Fibroblast of gingiva (primary cell): ENCODE measurements at regions not wholly inside any gene's neighbourhood (a gene's known extent, or its start where the extent isn't known, plus 50 kb on each side); places are given as distances from the start of the nearest gene placed in this dataset.
A peak's percentile ranks its signal among the peaks of the same experiment; 100 is the strongest.

Experiments
- DNase-seq: peaks from one replicate; pipeline ENCODE4 v3.0.0-alpha.2; 2011; ENCODE audit warnings: low read depth

DNA sequence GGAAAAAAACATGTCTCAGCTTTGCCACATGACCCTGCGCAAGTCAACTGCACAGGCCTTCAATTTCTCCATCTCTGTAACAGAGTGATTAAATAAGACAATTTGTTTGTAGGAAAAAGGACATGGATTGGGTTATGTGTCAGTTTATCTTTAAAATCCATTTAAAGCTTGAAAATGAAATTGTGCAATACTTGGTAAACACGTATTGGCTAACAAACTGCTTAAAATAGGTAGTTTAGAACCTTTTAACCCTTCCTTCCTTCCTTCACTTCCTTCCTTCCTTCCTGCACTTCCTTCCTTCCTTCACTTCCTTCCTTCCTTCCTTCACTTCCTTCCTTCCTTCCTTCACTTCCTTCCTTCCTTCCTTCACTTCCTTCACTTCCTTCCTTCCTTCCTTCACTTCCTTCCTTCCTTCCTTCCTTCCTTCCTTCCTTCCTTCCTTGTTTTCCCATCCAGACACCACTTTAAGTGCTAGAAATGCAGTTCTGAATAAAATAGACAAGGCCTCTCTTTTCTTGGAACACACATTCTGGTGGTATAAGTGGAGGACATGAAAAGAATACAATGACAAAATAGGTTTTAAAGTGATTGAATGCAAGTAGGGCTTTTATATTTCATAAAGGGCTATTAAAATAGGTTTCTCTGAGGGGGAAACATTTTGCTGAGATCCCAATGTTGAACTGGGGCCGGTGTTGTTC lies 130.2 kb upstream of the TP63 start:
- no peak for DNase-seq

DNA sequence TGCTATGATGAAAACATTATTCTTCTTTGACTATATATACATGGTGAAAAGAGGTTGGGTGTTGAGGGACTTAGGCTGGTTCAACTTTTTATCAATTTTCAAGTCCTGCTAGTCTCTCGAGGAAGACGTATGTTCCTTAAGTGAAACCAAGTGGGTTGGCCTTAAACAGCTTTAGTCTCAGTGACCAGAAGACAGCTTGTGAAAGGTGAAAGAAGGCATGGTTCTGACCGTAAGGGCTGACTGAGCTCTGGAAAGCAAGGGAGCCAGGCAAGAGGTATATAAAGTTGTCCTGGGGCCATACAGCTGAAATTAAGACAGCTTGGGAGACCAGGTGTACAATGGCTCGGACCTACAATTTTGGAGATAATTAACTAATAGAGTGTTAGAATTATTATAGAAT lies 128.9 kb upstream of the TP63 start:
- no peak for DNase-seq

DNA sequence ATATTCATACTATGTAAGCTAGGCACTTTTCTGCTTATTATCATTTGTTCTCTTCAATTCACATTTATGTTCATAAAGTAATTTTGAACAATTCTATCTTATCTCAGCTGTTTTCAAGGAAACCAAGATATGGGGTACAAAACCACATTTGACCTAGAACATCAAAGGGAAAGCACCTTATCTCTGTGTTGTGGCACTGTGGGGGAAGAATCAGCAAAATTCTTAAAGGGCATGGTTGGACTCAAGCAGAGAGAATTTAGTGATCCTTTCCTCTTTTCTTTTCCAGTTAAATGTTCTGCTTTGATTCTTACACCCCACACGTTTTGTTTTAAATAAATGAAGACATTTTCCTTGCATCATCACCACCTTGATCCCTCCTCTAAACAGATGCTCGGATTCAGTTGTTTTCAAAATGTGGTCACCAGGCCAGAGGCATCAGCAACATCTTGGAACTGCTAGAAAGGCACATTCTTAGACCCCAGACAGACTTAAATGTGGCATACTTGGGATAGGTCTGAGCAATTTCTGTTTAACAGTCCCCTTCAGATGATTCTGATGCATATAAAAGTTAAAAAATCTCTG lies 128.4 kb upstream of the TP63 start:
- no peak for DNase-seq

DNA sequence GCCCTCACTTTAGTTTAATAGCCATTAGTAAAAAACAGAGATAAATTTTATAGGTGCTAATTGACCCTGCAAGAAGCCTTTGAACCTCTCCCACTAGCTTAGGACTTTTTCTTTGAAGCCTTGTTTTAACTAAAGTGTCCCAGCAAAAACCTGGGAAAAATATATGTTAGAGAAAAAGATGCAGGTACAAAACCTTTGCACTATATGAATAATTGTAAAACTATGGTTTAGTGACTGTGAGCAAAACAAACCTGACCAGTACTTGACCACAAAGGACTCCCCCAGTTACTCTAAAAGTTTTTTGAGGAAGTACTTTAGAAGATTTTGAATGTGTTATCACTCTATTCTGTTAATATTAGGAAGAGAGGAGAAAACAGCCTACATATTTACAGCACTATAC lies 123.3 kb upstream of the TP63 start:
- DNase-seq: no peak

DNA sequence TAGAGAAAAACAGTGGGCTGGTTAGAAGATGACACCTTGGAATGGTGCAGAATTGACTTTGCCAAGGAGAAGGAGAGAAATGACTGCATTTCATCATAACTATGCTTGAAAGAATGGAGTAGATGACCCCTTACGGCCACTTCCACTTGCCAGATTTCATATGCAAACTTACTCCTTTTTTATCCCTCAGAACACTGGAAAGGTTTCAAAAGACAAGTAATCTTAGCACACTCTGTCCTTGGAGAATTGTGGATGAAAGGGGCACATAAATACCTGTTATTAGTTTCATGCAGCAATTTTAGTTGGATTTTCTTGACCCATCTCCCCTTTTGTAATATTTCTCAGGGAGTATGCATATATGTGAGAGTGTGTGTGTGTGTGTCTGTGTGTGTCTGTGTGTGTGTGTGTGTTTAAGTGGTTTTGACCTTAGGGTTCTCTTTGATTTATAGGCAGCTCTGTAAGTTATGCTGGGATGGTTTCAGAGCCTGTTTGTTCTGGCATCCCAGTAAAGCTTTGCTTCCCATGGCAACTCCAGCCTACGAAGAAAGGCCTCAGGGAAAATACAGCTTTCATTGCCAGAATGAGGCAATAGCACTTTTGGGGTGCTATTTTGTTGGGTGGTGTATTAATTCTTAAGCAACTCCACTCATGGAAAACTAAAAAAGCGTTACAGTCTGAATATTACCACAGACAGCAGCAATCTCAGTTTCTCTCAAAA lies 122.2 kb upstream of the TP63 start:
- DNase-seq: peak; percentile 27

DNA sequence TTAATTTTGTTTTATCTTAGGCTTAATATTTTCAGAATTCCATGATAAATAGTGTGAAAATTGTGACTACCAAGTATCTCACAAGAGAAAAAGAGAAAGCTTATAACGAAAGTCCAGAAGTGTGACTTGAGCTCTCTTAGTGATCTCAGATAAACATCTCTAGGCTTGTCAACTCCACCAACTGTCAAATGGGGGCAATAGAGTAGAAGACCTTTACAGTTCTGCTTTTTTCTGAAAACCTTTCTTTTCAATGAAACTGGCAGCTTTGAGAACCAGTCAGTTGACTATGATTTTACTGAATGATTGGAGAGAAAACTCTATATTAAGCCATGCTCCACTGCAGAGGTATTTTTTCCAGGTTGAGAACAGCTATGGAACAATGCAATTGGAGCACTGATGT lies 119.2 kb upstream of the TP63 start:
- DNase-seq: no peak

DNA sequence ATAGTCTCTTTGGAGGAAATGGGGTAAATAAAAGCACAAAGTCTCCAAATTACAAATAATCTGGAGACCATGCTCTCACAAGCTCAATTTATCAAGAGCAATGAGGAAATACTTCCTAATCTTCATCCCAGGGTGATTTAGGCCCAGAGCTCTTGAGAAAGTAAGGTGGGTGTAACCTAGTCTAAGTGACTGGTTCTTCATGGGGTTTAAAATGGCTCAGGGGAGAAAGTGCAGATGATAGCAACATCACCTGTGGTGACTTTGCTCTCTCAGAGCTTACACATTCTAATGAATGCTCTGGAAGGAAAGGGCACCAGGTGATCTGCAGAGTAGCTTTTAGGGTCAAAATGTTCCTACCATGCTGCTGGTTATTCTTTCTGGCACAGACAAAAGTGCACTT lies 118.4 kb upstream of the TP63 start:
- DNase-seq: no peak

DNA sequence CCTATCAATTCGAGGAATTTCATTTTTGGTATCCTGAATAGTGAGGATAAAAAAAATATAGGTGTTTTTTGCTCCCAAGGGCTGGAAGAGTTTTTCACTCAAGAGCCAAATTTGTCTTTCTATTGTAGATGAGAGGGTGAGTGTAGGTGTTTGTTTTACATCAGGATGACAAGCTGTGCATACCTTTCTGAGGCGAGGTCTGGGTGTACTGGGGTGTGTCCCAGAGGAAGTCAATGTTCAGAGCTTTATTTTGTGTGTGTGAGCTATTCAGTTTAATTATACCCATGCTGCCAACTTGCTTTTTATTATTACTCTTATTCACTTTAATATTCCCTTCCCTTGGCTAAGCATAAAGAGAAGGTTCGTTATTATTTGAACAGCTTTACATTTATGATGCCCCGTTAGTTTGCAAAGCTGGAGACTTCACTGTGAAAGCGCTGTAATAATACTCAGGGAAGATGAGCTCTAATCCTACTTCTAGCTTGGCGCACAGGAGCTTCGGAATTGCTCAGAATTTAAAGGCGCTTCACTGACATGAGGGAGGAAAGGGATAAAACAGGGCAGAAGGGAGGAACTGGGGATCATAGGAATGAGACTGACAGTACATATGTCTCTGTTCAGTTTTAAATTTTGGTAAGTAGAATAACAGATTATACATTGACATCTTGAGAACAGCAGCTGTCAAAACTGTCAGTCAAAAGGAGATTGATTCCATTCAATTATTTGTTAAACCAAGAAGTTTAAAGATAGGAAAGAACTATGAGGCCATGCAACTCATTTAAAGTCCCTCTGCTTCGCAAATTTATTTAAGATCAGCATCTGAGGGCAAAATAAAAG lies 117.7 kb upstream of the TP63 start:
- DNase-seq: no peak

DNA sequence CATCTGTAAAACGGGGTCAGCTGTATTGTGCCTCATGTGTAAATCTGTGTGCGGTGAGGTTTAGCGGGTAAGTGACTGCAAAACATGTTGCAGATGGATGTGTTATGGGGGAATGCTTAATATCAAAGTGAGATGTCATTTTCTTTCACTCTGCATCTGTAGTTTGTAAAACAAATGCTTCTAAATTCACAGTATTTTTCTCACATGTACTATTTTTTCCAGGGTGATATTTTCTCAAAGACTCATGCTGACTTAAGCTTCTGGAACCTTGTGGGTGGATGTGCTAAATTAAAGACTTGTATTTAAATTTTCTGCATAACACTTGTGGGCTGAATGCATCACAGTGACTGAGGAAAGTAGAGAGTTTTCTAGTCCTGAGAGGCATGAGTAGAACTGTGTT lies 115.2 kb upstream of the TP63 start:
- no peak for DNase-seq

DNA sequence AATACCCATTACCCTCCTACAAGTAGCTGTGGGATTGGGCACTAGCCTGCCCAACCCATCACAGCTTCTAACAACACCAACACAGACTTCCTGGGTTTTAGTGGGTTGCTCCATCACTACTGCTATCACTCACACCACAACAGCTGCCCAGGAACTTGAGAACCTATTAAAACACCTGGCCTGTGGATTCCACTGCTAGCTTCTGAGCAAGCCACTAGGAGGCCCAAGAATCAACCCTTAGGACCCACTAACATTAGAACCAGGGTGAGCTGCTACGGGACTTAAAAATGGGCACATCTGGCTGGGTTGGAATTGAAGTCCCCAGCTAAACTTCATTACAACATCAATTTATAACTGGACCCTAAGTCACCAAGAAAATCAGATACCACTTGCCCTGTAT lies 113.2 kb upstream of the TP63 start:
- DNase-seq: no peak

DNA sequence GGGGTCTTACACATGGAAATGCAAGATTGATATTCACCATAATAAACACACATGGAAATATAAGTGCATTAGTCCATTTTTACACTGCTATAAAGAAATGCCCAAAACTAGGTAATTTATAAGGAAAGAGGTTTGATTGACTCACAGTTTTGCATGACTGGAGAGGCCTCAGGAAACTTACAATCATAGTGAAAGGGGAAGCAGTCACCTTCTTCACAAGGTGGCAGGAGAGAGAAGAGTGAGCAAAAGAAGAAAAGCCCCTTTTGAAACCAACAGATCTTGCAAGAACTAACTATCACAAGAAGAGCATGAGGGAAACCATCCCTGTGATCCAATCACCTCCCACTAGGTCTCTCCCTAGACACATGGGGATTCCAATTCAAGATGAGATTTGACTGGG lies 111.7 kb upstream of the TP63 start:
- DNase-seq: no peak

DNA sequence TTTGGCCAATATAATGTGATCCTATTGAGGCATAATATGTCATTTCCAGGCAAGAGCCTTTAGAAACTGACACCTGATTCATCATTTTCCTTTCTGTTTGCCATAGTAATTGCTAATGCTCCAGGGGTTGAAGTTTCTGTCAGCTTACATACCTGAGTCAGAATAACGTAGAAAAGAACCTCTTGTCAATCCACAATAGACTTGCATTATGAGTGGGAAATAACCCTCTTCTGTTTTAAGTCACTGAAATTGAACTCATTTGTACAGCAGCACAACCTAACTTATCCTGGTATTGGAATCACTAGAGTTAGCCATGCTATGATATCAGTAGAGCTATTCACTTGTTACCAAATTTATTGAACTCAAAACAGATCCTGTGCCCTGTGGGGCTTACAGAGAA lies 101.7 kb upstream of the TP63 start:
- no peak for DNase-seq

DNA sequence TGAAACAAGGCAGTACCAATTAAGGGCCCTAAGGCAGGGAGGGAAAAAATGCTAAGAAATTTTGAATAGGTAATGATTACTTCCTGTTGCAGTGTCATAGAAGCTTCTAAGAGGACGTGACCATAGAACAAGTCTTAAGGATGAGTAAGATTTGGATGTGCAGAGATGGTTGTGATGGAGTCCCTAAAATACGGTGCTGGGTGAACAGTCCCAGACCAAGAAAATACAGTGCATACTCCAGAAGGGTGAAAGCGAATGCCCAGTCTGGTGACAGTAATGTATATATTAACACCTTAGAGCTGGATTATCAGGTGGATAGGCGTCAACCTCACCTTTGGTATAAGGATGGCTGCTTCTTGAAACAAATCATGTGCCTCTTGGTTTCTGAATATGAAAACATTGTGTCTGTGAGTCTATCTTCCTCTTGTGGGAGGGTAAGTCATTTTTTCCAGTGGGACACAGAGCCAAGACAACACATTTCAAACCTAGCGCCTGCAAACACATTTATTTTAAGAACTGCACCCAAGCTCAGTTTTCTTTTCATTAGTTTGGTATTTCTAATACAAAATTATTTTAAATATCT lies 101.2 kb upstream of the TP63 start:
- DNase-seq: no peak

DNA sequence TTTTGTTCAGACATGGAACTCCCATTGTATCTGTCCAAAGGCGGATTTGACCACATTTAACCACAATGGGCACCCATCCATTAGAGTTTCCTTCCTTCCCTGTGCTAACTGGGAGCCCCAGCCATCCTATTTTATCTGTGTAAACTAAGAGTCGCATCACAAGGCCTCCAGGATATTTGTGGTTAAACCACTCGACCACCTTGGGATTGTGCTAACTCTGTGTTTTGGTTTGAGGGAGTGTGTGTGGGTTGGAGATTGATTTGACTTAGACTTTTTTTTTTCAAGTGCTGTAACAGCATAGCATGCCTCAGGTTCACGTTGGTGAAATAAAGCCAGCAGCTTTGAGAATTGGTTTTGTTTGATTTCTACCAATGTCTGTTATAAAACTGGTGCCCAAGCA lies 100.4 kb upstream of the TP63 start:
- no peak for DNase-seq

DNA sequence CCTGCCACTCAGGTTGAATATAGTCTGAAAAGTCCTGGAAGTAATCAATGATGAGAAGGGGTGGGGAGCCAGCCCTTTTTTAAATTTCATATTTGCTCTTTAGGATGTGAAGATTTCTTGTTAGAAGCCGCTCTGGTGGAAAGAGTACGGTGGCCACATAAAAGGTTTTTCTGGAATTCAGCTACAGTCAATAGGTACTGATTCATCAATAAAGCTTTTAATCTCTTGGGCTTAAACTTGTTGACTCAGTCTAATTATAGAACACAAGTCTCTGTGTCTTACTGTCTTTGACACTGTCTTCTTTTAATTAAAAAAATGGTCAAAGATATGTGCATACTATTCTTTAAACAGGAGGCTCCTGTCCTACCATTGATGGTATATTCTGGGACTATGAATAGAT lies 99.9 kb upstream of the TP63 start:
- DNase-seq: no peak

DNA sequence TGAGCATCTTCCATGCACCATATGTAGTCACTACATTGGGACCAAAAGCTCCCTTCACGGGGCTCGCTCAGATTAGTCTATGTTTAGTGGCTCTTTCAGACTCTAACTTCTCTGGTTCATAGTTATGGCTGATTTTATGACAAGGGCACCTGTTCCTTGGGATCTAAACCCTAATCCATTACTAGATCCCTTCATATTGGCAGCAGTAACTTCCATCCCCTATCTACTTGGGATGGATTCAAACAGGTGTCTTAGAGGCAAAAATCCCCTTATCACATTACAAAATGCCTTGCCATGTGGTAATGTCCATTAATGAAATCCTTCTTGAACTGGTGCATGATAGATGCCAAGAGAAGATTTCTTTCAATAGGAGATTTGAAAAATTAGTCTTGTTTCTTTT lies 96.7 kb upstream of the TP63 start:
- DNase-seq: no peak

DNA sequence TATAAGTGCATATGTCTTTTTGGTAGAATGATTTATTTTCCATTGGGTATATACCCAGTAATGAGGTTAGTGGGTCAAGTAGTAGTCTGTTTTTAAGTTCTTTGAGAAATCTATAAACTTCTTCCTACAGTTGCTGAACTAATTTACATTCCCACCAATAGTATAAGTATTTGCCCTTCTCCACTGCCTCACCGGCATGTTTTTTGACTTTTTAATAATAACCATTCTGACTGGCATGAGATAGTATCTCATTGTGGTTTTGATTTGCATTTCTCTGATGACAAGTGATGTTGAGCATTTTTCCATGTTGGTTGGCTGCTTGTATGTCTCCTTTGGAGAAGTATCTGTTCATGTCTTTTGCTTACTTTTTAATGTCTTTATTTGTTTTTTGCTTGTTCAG lies 94.1 kb upstream of the TP63 start:
- DNase-seq: no peak

DNA sequence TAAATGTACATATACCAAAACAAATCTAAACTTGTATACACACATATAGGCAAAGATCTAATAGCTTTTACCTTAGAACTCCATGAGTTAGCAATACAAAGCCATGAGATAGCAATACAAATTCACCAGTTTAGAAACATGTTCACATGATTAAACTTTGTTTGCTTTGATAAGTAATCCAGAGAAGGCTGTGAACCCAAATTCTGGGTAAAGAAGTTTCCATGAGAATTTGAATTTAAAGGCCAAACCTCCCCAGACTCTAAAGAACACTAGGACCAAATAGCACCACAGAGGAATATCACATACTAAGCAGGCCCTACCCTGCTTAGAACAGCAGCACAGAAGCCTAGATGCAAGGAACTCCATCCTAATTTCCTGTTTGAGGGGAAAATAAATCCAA lies 83.7 kb upstream of the TP63 start:
- no peak for DNase-seq

DNA sequence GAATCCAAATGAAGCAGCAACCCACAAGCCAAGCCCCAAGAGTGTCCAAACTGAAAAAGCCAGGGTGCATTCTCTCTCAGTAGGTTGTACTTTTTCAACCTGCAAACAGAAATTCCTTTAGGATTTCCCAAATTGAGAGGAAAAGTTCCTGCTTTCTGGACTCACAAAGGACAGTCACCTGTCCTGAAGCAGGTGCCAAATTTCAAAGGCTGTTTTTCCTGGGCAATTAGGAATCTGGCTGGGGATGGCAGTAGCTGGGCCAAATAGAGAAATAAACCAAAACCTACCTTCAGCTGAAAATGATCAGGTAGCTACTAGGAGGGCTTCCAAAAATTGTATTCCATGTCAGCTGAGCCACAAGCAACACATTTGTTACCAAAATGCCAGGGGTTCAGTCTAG lies 83.1 kb upstream of the TP63 start:
- DNase-seq: no peak

DNA sequence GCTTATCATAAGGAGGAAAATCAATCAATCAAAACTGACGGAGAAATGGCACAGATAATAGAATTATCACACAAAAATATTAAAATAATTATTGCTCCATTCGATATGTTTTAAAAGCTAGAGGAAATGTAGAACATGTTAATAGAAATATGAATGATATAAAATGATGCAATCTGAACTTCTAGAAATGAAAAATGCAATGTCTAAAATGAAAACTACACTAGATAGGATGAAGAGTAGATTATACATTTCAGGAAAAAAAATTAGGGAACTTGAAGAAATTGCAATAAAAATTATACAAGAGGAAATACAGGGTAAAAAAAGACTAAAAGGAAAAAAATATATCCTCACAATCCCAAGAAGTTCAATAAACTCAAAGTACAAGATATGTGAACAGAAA lies 80.2 kb upstream of the TP63 start:
- no peak for DNase-seq

DNA sequence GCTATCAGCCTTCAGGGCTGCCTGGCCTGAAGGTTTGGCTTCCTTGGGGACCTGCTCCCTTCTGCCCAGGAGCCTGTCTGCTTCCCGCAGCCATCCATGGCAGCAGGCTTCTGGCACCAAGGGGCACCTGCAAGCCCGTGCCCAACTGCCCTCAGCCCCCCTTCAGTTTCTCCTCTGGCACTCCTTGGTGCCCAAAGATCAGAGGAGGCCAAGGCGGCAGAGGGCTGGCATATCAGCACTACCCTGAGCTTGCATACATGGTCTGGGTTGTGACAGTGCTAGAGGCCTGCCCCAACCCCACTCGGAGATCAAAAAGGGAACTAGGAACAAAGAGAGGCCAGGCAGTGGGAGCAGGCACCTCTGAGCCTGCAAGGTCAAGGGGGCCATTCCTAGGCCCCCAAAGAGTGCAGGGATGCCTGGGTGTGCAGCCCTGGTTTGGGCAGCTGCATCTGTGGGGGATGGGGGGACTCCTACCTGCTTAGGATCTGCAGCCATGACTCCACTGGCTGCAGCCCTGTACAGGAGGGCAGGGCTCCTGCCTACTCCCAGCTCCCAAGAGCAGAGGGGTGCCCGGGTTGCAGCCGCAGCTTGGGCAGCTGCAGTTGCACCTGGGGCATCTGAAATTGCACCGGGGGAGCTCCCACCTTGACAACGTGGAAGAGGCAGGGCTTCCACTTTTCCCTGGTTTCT lies 76.2 kb upstream of the TP63 start:
- DNase-seq: no peak

DNA sequence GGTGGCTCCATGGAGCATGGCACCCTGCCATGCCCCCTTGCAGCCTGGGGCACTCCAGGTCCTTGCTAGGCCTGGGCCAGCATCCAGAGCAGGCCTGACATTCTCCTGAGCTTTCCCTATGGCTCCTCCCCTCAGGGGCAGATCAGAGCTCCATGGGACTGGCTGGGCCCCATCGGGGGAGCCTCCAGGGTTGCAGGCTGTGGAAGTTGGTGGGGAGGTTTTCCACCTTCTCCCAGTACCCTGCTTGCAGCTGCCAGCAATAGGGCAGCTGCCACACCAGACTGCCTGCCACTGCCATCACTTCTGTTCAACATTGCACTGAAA lies 75.7 kb upstream of the TP63 start:
- no peak for DNase-seq
